ENCODE measurements at regions not wholly inside any gene's neighbourhood (a gene's known extent, or its start where the extent isn't known, plus 50 kb on each side); places are given as distances from the start of the nearest gene placed in this dataset.

DNA sequence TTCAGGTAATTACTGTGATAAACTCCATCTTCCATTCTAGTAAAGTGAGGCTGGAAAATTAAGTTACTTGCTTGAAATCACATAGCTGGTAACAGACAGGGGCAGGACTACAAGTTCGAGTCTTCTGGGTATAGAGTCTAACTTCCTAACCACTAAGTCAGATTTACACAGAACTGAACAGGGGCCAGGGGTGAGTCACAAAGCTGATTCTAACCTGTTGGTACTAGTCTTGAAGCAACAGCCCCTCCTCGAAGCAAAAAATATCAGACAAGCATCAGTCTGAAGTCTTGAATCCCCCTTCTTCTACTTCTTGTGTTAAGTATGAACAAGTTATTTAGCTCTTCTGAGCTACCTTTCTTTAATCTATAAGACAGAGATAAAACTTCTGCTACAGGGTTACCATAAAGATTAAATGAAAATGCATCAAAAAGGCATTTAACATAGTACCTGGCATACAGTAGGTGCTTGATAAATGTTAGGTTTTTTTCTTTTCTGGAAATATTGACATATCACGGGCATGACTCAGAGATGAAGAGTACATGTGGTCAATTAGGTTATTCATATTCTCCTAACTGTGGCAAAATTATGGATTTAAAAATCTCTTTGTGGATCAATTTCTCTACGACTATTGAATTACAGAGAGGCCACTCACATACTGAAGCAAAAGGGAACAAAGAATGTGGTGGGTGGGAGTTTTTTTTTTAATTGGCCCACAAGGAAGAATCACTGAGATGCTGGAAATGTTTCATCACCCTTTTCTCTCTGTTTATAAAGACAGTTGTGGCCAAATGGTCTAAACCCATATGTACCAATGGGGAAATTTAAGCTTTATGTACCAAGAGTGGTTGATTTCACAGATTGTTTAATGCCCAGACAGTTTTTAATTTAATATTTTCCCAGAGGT is 266.9 kb upstream of the DYNLRB2 start:
- intact Hi-C loops (cut with DNase I) = no loop called here
- no peak for DNase-seq (ENCODE audit: low spot score)

DNA sequence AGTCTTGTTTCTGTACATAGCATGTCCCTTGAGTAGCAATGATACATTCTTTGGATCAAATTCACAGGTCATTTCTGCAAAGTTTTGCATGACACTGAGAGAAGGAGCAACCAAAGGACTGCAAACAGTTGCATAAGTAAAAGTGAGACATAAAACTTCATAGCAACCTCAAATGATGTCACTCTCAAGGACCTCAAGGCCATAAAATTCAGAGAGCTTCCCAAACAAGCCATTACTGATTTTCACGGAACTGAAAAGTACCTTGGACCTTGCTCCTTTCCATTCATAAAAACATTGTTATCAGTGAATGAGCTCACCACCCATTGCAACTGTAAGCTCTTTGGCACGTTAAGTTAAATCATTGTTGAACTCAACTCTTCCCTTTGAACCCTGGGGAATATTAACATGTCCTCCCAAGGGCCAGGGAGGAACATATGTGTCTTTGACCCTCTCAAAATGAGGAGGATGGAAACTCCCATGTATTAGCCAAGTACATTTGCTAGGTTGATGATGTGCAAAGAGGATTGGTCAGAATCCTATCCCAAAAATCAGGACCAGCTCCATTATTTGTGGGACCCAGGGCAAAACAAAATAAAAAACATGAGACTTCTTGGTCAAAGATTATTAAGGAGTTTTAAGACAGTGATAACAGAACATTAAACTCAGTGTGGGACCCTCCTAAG is 275.0 kb upstream of the DYNLRB2 start:
- Histone ChIP-seq H3K36me3 (no peaks in the 10 kb centered on the region), H3K4me3 (no peak overlapping the region), H3K9me3 (no peaks in the 10 kb centered on the region), H3K27me3 (replicated peaks; ENCODE audit: insufficient read depth) (no peaks in the 10 kb centered on the region), H3K27ac (no peak overlapping the region), H3K4me1 (replicated peaks) (no peaks in the 10 kb centered on the region)
- WGBS = 84% methylated on average over 2 of the region's 2 CpGs
- TF ChIP-seq, protein P1, sequence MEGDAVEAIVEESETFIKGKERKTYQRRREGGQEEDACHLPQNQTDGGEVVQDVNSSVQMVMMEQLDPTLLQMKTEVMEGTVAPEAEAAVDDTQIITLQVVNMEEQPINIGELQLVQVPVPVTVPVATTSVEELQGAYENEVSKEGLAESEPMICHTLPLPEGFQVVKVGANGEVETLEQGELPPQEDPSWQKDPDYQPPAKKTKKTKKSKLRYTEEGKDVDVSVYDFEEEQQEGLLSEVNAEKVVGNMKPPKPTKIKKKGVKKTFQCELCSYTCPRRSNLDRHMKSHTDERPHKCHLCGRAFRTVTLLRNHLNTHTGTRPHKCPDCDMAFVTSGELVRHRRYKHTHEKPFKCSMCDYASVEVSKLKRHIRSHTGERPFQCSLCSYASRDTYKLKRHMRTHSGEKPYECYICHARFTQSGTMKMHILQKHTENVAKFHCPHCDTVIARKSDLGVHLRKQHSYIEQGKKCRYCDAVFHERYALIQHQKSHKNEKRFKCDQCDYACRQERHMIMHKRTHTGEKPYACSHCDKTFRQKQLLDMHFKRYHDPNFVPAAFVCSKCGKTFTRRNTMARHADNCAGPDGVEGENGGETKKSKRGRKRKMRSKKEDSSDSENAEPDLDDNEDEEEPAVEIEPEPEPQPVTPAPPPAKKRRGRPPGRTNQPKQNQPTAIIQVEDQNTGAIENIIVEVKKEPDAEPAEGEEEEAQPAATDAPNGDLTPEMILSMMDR (IDR thresholded peaks at IDR 0.05) = no peak
- TF ChIP-seq POLR2AphosphoS5 (IDR thresholded peaks at IDR 0.05) = no peak
- no peak for TF ChIP-seq POLR2A (IDR thresholded peaks at IDR 0.05)
- DNase-seq (ENCODE audit: low spot score) = no peak
- intact Hi-C loops (cut with DNase I) = no loop called here

More for the DNA sequence above, 266.9 kb upstream of the DYNLRB2 start:
- TF ChIP-seq POLR2A (IDR thresholded peaks at IDR 0.05) (no peak), POLR2AphosphoS5 (IDR thresholded peaks at IDR 0.05) (no peak)
- TF ChIP-seq, protein P1 (IDR thresholded peaks at IDR 0.05) = no peak
- Histone ChIP-seq H3K27ac (no peak overlapping the region), H3K27me3 (replicated peaks; ENCODE audit: insufficient read depth) (no peaks in the 10 kb centered on the region), H3K9me3 (no peaks in the 10 kb centered on the region), H3K4me3 (no peak overlapping the region), H3K4me1 (replicated peaks) (no peaks in the 10 kb centered on the region), H3K36me3 (no peaks in the 10 kb centered on the region)
- 87% methylated on average over 4 of the region's 4 CpGs for WGBS

DNA sequence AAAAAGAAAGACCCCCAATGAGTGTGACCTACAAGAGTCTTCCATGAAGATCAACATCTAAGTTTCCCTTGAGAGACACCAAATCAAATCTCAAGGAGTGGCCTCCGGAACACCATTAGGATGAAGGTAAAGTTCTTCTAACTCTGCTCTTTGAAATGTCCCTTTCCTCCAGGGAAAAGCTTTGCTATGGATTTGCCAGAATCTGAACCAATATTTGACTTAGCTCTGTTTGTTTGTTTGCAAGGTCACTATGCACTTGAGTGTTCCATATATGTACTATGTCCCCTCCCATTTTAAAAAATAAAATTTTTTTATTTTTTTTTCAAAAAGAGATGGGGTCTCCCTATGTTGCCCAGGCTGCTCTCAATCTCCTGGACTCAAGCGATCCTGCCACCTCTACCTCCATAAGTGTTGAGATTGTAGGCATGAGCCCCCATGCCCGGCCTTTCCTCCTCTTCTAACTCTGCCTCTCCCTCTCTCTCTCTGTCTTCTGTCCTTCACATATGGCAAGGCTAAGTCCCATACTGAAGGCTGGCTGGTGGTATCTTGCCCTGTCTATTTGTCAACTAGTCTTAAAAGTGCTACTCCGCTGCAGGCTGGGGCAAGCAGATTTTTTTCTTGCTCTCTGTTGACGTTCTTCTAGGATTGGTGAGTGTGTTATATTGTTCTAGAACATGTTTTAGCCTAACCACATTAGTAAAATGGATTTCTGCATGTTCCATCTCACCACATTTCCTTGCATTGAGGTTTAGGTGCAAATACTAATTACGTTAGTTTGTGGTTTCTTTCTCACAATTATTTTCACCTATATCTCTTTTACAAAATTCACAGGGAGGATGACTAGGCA is 276.7 kb upstream of the DYNLRB2 start:
- 88% methylated on average over 6 of the region's 6 CpGs for WGBS
- H3K27me3 ChIP-seq (replicated peaks; ENCODE audit: insufficient read depth) = no peaks in the 10 kb centered on the region
- DNase-seq (ENCODE audit: low spot score) = no peak

GRCh38 chr16:80263181-80263823 is 277.5 kb upstream of the DYNLRB2 start:
- H3K4me3 ChIP-seq = no peak overlapping the region
- no peaks in the 10 kb centered on the region for H3K9me3 ChIP-seq
- no peak overlapping the region for H3K27ac ChIP-seq
- WGBS = 34% methylated on average over 4 of the region's 4 CpGs
- intact Hi-C loops (cut with DNase I) = no loop called here
- DNase-seq (ENCODE audit: low spot score) = no peak
- no peaks in the 10 kb centered on the region for H3K36me3 ChIP-seq
- H3K27me3 ChIP-seq (replicated peaks; ENCODE audit: insufficient read depth) = no peaks in the 10 kb centered on the region
- TF ChIP-seq, protein P1 (IDR thresholded peaks at IDR 0.05) = no peak
- TF ChIP-seq POLR2A (IDR thresholded peaks at IDR 0.05) (no peak), POLR2AphosphoS5 (IDR thresholded peaks at IDR 0.05) (no peak)
- H3K4me1 ChIP-seq (replicated peaks) = no peaks in the 10 kb centered on the region

More for the DNA sequence above, 276.7 kb upstream of the DYNLRB2 start:
- intact Hi-C loops (cut with DNase I) = no loop called here
- H3K4me3 ChIP-seq = no peak overlapping the region
- no peaks in the 10 kb centered on the region for H3K36me3 ChIP-seq
- no peak for TF ChIP-seq POLR2A (IDR thresholded peaks at IDR 0.05)
- no peak for TF ChIP-seq POLR2AphosphoS5 (IDR thresholded peaks at IDR 0.05)
- TF ChIP-seq, protein P1 (IDR thresholded peaks at IDR 0.05) = no peak
- no peak overlapping the region for H3K27ac ChIP-seq
- no peaks in the 10 kb centered on the region for H3K4me1 ChIP-seq (replicated peaks)
- H3K9me3 ChIP-seq = no peaks in the 10 kb centered on the region
